ENCODE measurements at regions not wholly inside any gene's neighbourhood (a gene's known extent, or its start where the extent isn't known, plus 50 kb on each side); places are given as distances from the start of the nearest gene placed in this dataset.

DNA sequence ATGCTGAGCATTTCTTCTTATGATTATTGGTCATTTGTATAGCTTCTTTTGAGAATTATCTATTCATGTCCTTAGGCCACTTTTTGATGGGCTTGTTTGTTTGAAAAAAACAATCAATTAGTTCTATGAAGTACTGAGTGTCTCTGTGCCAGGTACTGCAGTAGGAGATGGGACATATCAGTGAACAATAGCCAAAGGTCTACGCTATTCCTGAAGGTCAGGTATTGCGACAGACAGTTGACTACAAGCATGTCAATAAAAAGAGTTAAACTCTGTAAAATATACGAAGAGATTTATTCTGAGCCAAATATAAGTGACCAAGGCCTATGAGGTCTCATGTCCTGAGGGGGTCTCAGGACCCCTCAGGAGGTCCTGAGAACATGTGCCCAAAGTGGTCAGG is 122.1 kb upstream of the NFE2L3 start:
- intact Hi-C loops (cut with DNase I), result no loop called here
- WGBS, 2 donors, result 97% methylated on average over 3 of the region's 3 CpGs
- no peaks in the 10 kb centered on the region for H3K9me3 ChIP-seq
- TF ChIP-seq, protein P1, sequence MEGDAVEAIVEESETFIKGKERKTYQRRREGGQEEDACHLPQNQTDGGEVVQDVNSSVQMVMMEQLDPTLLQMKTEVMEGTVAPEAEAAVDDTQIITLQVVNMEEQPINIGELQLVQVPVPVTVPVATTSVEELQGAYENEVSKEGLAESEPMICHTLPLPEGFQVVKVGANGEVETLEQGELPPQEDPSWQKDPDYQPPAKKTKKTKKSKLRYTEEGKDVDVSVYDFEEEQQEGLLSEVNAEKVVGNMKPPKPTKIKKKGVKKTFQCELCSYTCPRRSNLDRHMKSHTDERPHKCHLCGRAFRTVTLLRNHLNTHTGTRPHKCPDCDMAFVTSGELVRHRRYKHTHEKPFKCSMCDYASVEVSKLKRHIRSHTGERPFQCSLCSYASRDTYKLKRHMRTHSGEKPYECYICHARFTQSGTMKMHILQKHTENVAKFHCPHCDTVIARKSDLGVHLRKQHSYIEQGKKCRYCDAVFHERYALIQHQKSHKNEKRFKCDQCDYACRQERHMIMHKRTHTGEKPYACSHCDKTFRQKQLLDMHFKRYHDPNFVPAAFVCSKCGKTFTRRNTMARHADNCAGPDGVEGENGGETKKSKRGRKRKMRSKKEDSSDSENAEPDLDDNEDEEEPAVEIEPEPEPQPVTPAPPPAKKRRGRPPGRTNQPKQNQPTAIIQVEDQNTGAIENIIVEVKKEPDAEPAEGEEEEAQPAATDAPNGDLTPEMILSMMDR (IDR thresholded peaks at IDR 0.05), result no peak
- TF ChIP-seq POLR2A (IDR thresholded peaks at IDR 0.05), result no peak
- H3K4me3 ChIP-seq (replicated peaks in 1 of 3), result no peak overlapping the region
- H3K36me3 ChIP-seq, result no peaks in the 10 kb centered on the region
- no peak for DNase-seq
- no peaks in the 10 kb centered on the region for H3K4me1 ChIP-seq
- H3K27ac ChIP-seq, result no peak overlapping the region
- no peaks in the 10 kb centered on the region for H3K27me3 ChIP-seq

DNA sequence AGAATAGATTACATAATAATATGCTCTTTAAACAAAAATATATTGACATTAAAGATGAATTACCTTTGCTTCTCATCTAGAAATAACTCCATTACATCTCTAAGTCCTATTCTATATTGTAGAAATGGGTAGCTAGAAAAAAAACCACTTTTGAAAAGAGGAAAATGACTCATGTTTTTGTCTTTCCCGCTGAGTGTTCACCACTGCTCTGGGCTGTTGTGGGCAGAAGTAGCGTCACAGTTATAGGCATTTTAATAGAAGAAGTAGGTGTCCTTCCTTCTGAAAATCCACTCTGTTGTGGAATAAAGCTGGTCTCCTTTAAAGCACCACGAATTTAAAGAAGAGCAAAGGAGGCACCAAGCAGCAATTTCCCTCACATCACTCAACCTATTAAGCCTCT is 117.6 kb upstream of the NFE2L3 start:
- WGBS, 2 donors, result 76 to 78% methylated on average over 3 of the region's 3 CpGs

DNA sequence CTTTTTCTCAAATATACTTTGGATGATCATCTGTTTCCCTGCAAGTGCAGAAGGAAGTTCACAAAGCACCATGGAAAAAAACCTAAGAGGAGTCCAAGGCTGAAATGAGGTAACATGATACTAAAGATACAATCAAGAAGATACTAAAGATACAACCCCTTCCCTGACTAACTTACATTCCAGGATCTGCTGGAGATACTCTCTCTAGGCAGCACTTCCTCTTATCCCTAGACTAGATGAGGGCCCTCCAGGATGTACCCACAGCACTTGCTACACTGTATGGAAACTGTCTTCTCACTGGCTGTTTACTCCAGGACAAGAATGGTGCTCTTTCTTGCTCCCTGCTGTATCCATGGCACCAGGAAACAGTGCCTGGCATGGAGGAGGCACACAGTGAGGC is 116.4 kb upstream of the NFE2L3 start:
- no peak overlapping the region for H3K27ac ChIP-seq
- H3K27me3 ChIP-seq, result no peaks in the 10 kb centered on the region
- H3K4me3 ChIP-seq (replicated peaks in 1 of 3), result no peak overlapping the region
- H3K4me1 ChIP-seq, result no peaks in the 10 kb centered on the region
- no peaks in the 10 kb centered on the region for H3K36me3 ChIP-seq
- intact Hi-C loops (cut with DNase I), result no loop called here
- no peak for DNase-seq
- TF ChIP-seq, protein P1 (IDR thresholded peaks at IDR 0.05), result no peak
- no peak for TF ChIP-seq POLR2A (IDR thresholded peaks at IDR 0.05)
- no peaks in the 10 kb centered on the region for H3K9me3 ChIP-seq

More for the DNA sequence above, 117.6 kb upstream of the NFE2L3 start:
- H3K36me3 ChIP-seq, result no peaks in the 10 kb centered on the region
- H3K27ac ChIP-seq, result no peak overlapping the region
- no peaks in the 10 kb centered on the region for H3K4me1 ChIP-seq
- no peak for TF ChIP-seq POLR2A (IDR thresholded peaks at IDR 0.05)
- TF ChIP-seq, protein P1 (IDR thresholded peaks at IDR 0.05), result no peak
- no peaks in the 10 kb centered on the region for H3K9me3 ChIP-seq
- no peak overlapping the region for H3K4me3 ChIP-seq (replicated peaks in 1 of 3)
- H3K27me3 ChIP-seq, result no peaks in the 10 kb centered on the region
- intact Hi-C loops (cut with DNase I), result no loop called here
- no peak for DNase-seq

DNA sequence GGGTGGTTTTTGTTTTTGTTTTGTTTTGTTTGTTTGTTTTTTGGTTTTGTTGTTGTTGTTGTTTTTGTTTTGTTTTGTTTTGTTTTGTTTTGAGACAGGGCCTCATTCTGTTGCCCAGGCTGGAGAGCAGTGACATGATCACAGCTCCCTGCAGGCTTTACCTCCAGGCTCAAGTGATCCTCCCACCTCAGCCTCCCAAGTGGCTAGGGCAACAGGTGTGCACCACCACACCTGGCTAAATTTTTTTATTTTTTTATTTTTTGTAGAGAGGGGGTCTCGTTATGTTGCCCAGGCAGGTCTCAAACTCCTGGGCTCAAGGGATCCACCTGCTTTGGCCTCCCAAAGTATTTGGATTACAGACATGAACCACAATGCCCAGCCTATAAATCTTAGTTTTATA is 115.9 kb upstream of the NFE2L3 start:
- no peaks in the 10 kb centered on the region for H3K27me3 ChIP-seq
- no peak for DNase-seq
- TF ChIP-seq, protein P1 (IDR thresholded peaks at IDR 0.05), result no peak
- no peak for TF ChIP-seq POLR2A (IDR thresholded peaks at IDR 0.05)
- intact Hi-C loops (cut with DNase I), result no loop called here
- H3K4me1 ChIP-seq, result no peaks in the 10 kb centered on the region
- no peaks in the 10 kb centered on the region for H3K9me3 ChIP-seq
- no peaks in the 10 kb centered on the region for H3K36me3 ChIP-seq
- H3K27ac ChIP-seq, result no peak overlapping the region
- WGBS, 2 donors, result 88 to 97% methylated on average over 1 of the region's 1 CpG
- H3K4me3 ChIP-seq (replicated peaks in 1 of 3), result no peak overlapping the region

DNA sequence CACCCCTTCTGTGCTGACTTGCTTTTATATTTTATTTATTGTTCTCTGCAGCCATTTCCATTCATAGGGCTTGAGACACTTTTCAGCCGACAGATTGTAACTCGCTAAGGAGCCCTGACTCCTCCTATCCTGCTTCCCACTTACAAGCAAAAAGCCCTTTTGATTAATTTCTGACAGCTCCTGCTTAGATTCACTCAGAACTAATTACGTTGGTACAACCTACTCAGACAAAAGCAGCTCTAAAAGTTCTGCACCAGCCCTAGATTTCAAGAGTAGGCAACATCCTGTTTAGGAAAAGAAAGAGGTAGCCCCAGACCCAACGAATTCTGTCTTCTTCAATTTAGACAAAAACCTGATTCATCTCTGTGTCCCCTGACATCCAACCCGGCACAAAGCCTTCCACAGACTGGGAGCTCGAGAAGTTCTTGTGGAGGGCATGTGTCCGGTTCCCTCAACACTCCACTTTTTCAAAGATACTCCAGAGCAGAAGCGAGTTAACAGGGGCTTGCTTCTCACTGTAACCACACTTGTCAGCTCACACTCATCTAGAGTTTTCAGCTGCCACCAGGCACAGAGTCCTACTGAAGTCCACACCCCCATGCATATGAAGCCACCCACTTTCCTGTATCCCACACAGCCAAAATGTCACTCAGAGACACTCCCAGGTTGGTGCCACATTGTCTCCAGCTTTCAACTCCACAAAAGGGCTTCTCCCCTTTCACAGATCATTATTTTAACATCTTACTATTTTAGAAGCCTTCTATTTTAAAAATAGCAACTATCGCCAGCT is 113.6 kb upstream of the NFE2L3 start:
- Histone ChIP-seq H3K27ac (no peak overlapping the region), H3K9me3 (no peaks in the 10 kb centered on the region), H3K36me3 (no peaks in the 10 kb centered on the region), H3K27me3 (no peaks in the 10 kb centered on the region), H3K4me1 (no peaks in the 10 kb centered on the region), H3K4me3 (replicated peaks in 1 of 3) (no peak overlapping the region)
- 27 to 33% methylated on average over 9 of the region's 9 CpGs for WGBS, 2 donors
- intact Hi-C loops (cut with DNase I), result no loop called here
- DNase-seq, result no peak
- no peak for TF ChIP-seq POLR2A (IDR thresholded peaks at IDR 0.05)
- TF ChIP-seq, protein P1 (IDR thresholded peaks at IDR 0.05), result no peak
